IPS DF 4.7 (cell line): ENCODE measurements at regions not wholly inside any gene's neighbourhood (a gene's known extent, or its start where the extent isn't known, plus 50 kb on each side); places are given as distances from the start of the nearest gene placed in this dataset.
"Not testable (repeated sequence)": the region's sequence is repeated elsewhere in the genome, so short reads cannot be mapped to it uniquely, and the experiment has no call there.

ENCODE experiments used
- DNase-seq: peaks from one replicate; pipeline ENCODE4 v3.0.0-alpha.2; 2013; ENCODE audit warnings: low spot score; ENCODE audit errors: extremely low read depth

DNA sequence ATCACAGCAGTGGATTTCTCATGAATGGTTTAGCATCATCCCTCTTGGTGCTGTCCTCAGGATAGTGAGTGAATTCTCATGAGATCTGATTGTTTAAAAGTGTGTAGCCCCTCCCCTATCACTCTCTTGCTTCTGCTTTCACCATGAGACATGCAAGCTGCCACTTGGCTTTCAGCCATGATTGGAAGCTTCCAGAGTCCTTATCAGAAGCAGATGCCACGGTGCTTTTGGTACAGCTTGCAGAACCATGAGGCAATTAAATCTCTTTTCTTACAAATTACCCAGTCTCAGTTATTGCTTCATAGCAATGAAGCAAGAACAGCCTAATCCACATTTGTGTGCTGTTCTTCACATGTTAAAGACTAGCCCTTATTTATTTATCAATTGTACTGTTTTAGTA lies 495.2 kb upstream of the EPHA6 start:
- no peak for DNase-seq

DNA sequence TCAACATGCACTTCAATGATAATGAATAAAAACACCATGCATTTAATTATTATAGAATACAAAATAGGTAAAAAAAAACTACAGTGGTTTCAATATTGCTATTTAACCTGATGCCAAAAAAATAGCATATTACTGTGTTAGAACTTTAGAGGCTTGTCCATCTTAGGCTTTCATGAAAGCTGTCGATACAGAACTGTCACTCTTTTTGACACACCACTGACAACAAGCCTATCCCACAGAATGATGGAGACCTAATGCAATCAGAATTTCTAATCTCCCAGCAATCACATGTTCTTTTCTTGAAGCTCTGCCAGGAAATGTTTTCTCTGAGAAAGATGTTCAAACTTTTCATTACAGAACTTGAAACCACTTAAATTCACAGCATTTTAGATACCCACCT lies 490.3 kb upstream of the EPHA6 start:
- no peak for DNase-seq

DNA sequence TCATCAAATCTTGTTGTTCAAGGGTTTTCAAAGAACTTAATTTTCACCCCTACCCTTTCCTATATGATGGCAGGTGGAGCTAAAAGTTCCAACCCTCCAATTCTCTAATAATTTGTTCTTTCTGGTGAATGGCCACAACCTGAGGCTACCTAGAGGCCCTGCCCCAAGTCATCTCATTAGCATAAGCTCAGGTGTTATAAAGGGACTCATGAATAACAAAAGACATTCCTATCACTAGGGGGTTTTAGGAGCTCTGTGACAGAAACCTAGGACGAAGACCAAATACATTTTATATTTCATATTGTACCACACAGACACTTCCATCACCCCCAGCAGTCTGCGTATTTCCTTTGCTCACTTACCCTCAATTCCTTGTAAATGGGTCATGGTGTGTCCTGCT lies 483.6 kb upstream of the EPHA6 start:
- no peak for DNase-seq

DNA sequence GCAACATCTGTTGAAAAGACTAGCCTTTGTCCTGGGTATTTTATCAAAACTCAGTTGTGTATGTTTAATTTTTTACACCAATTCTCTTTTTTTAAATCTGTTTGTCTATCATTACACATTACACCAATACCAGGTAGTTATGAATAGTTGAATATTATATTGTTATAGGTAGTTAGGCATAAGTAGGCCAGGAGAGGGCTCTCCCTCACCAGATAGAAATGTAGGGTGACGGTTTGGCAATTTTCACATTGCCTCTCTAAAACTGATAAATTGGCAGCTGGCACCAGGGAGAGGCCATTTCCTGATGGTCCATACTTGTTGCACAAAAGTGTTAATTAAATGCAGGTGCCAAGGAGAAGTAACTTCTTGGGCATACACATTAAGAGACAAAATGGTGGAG lies 483.1 kb upstream of the EPHA6 start:
- no peak for DNase-seq

DNA sequence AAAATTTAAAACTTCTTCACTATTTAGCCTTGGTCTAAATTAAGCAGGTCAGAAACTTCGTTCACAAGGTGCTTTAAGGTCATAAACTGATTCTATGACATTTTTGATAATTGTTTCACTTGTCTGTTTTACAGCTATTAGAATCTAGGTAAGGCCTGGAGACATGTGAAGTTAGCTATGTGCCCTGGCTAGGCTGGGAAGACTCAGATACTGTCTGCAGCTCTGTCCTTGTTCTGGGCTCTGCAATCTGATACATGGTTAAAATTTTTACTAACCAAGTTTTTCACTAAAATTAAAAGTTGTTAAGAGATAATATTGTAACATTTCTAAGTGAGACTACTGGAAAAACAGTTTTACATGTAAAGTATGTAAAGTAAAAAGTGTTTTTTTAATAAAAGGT lies 479.6 kb upstream of the EPHA6 start:
- no peak for DNase-seq

DNA sequence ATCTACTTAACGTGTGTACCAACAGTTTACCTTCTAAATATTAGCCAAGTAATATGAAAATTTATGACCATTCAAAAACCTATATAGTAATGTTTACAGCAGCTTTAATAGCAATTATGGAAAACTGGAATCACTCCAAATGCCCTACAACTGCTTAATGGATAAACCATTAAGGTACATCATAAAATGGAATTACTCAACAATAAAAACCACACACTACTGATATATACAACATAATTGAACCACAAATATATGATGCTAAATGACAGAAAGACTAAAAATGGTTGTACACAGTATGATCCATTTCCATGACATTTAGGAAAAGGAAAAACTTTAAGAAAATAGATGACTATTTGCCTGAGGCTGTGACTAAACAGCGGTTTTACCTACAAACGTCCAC lies 467.1 kb upstream of the EPHA6 start:
- DNase-seq = no peak

DNA sequence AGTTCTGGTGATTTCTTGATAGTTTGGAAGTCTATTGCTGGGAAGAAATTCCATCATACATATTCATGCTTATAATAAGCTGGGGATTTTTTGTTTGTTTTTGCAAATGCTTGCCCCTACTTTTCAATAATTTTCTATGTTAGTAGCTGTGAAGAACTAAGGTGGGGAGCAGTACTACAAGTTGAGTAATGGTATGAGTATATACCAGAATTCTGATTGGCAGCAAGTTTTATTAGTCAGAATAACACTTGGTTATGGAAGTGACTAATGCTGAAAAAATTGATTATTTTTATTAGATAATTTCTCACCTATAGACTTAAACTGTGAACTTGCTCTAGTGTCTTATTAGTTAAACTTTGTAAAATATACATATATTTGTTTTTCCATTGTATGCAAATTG lies 462.8 kb upstream of the EPHA6 start:
- DNase-seq = not testable (repeated sequence)

DNA sequence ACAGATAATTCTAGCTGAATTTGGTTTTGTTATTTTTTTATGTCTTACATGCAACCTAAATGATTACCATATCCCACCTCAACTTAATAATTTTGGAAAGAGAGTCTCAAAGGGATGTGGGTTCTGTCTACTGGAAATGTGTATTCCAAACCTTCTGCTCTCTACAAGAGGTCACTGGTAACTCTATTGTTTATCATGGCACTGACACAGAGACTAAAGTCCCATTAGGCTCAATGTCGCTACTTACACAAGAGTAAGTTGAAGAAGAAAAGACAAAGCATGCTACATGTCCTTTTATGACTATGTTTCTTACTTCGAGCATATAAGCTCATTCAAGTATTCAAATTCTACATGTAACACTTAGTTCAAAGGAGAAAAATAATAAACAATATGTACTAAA lies 460.3 kb upstream of the EPHA6 start:
- no peak for DNase-seq

DNA sequence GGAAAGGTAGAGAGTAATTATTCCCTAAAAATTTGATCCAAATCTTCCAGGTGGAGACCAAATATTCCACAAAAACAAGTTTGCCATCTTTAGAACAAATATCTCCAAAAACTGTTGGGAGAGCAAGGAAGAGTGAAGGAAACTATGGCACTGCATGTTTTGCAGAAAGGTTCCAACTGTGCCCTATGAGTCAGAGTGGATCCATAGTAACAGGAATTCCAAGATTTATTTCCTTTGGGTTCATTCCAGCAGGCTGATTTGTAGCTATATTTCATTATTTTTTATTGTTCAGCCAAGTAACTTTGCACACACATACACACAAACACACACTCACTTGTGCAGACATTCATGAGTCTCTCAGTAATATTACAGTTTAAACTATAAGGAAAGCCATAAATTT lies 459.7 kb upstream of the EPHA6 start:
- no peak for DNase-seq

DNA sequence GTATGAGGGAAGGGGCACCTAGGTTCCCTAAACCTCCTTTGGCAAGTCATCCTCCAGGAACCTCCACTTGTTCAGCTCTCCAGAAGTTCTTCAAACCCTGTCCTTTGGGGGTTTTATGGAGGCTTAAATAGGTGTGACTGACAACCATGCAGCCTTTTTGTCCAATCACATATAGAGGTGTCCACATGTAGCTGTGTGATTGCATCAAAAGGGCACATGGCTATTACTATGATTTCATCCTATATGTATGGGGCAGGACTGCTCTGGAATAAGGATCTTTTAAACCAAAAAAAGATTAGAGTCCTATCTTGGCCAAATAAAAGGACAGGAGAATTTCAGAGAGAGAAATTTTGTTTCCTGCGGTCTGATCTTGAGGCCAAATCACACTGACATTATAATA lies 453.2 kb upstream of the EPHA6 start:
- no peak for DNase-seq

DNA sequence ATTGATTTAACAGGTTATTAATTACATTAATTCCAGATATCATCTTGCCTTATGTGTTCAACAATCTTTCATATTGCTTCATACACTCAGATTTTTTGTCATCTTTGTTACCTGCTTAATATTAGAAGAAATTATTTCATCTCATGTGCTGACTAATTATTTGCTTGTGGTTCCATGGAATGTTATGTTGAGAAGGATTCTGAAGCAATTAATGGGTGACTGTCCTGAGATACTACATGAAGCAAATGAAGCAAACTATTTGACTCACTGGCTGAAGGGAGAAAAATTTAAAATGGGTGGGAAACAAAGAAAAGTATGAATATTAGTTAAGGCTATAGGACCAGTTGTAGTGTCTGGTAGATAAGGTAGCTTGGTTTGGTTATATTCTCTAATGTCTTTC lies 443.8 kb upstream of the EPHA6 start:
- no peak for DNase-seq

DNA sequence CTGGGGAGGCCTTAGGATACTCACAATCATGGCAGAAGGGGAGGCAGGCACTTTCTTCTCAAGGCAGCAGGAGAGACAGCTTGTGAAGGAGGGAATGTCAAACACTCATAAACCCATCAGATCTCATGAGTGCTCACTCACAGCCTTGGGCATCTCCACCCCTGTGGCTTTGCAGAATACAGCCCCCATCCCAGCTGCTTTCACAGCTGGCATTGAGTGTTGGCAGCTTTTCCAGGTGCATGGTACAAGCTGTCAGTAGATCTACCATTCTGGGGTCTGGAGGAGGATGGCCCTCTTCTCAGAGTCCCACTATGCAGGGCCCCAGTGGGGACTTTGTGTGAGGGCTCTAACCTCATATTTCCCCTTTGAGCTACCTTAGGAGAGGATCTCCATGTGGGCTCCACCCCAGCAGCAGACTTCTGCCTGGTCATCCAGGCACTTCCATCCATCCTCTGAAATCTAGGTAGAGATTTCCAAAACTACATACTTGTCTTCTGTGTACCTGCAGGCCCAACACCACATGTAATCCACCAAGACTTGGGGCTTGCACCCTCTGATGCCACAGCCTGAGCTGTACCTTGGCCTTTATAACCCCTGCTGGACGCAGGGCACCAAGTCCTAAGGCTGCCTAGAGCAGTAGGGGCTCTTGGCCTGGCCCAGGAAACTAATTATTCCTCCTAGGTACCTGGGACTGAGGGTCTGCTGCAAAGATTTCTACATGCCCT lies 404.2 kb upstream of the EPHA6 start:
- no peak for DNase-seq

DNA sequence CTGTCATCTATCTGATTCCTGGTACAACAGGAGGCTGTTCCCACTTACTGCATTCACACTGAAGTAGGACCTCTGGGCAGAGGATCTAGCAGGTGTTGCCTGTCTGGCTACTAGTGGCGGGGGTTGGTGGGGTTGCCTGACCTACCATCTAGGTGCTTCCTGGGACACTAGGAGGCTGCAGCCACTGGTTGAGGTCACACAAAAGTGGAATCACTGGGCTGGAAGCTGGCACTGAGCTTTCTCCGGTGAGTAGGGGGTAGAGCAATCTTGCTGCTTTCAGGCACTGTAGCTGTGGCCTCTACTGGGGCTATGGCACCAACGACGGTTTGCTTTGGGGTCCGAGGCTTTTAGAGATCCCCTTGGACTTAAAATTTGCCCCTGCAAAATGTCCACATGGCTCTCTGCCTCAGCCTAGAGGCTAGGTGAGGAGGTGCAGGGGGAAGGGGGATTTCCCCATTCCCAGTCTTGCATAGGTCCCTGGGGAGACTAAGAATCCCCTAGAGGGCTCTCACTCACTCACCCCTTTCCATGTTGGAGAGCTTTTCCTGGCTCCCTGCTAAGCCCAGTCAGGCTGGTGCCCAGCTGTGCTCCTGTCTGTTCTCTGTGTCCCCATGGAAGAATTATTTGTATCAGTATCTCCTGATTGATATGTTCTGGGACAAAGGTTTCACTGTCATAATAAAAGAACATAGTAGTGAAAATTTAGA lies 397.7 kb upstream of the EPHA6 start:
- no peak for DNase-seq

DNA sequence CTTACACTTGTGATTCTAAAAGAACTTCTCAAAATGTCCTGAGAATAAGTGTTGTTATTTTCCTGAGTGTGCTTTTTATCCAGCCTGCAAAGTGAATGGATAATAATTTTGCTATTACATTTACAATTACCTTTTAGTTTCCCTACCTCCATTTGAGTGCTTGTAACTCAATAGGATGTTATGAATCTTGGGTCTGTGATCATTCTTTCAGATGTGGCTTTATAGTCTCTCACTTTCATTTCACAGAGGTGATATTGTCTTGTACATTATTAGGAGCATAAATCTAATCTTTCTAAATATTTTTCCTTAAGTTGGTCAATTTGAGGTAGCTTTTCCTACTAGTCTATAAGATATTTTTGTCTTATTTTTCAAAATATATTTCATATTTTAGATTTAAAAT lies 386.3 kb upstream of the EPHA6 start:
- DNase-seq = no peak

DNA sequence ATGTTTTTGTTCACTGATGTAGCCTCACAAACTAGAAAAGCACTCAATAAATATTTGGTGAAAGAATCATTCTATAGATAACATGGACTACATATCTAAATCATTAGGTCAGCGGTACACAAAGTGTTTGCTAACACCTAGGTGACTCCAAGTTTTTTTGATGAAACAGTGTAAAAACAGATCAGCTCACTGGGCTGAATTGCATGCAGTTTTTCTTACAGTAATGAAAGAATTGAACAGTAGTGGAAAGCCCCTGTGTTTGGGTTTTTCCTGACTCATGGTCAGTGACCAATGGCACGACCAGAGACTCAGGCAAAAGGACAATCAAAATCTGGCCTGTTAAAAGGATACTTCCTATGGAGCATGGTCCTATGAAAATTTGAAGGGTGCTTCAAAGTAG lies 384.3 kb upstream of the EPHA6 start:
- DNase-seq = no peak

DNA sequence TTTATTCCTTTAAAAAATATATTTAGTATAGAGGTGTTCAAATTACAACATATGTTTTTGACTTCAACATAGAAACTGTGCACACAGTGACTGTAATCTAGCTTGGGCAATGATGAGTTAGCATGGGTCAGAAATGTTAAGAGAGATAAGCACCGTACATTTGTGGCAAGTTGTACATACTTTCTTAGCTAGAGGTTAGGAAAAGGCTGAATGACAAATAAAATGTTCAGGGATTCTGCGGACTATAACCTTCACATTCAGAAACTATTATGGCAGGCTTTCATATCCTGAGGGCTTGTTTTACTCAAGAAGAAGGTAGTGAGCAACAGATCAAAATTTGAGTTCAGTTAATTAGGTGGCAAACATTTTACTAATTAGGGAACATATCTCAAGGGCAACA lies 379.7 kb upstream of the EPHA6 start:
- no peak for DNase-seq

DNA sequence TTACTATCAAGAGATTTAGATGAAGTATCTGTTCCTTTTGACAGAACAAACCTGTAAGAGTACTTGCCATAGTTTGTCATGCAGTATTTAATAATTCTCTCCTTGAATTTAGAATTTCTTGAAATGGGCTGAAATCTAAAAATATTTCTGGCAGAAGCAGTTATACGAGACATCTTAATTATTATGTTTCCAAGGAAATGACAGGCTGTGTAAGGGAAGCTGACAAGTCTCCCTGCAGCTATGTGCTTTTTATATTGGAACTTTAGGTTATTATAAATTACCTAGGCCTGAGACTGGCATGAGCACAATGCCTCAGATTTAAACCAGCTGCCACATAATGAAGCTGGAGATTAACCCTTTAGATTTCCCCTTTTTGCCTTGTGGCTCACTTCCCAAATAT lies 365.0 kb upstream of the EPHA6 start:
- DNase-seq = no peak

DNA sequence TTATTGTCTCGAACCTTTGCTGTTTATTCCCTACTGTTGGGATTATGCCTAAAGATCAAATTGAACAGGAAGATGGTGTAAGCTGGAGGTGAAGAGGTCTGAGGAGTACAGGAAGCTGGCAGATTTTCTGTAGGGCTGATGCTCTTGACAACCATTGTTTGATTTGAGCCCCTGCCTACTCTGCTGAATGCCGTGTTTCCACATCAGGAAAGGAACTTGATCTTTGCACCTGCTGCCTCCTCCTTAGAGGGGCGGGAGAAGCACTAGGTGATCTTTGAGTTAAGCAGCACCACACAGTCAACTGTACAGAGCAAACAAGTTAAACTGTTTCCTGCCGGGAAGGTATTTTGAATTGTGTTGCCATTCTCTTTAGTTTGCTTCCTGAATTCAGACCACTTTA lies 364.6 kb upstream of the EPHA6 start:
- DNase-seq = peak; percentile 5

DNA sequence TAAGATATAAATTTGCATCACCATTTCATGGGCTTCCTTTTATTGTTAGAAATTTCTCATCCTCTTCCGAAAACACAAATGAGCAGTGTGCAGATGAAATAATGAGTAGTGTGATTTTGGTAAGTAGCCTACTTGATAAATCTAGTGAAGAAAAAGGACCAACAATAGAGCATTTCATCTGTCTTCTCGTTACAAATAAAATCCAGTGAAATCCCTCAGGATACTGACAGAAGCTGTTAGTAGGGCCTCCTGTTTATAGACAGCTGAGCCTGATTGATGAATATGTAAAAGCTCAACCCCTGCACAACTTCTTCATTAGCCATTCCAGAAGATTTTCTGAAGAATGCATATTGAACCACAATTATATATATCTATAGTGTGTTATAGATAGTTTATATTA lies 363.7 kb upstream of the EPHA6 start:
- no peak for DNase-seq

DNA sequence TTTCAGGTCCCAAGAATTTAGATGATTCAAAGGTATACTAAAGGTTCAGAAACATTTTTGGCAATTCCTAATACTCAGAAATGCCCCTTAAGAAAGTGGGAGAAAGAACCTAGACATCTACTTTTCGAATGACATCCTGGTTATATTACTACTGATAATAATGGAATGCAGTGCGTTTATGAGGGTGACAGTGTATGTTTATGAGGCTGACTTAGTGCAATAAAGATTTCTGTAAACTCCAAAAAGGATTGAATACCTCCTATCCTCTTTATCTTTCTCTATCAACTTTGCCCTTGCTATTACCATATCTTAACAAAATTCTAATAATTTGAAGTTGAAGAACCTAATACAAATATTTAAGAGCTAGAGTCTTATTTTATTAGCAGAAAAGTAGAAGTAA lies 348.9 kb upstream of the EPHA6 start:
- DNase-seq = no peak

DNA sequence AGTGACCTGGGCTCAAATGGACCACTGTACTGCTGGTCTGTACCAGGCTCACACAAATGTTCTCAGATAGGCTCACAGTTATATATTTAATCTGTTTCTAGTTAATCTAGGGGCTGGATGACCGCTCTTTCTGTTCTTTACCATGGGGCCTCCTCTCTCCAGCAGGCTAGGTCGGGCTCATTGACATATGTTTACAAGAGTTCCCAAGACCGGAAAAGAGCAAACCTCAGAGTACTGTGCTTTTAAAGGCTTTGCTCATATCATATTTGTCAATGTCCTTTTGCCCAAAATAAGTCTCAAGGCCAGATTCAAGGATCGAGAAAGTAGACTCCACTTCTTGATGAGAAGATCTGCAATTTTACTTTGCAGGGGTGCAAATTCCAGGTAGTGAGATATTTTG lies 348.0 kb upstream of the EPHA6 start:
- DNase-seq = no peak

DNA sequence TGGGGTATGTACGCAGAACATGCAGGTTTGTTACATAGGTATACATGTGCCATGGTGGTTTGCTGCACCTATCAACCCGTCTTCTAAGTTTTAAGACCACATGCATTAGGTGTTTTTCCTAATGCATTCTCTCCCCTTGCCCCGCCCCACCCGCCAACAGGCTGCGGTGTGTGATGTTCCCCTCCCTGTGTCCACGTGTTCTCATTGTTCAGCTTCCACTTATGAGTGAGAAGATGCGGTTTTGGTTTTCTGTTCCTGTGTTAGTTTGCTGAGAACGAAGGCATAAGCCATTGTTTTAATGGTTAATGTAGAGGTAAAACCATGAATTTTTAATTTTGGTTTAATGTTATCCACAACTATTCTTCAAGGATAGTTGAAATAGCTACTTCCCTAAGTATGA lies 346.8 kb upstream of the EPHA6 start:
- DNase-seq = no peak

DNA sequence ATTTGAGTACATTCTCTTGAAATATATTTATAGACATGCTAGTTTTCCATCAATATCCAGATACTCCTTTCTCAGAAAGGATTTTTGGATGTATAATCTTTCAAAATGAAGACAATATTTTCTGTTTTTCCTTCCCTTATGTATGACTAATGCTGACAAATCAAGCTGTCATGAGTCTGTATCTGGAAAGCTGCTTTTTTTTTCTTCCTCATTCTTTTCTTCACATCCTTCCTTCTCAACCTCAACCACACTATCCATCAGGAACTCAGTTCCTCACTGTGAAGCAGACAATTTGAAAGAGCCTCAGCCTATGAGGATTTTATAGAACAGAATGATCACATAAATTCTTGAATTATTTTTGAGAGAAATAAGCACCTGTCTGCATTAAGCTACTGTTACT lies 335.9 kb upstream of the EPHA6 start:
- DNase-seq = no peak
